HG03521 (cell line): ENCODE measurements at regions not wholly inside any gene's neighbourhood (a gene's known extent, or its start where the extent isn't known, plus 50 kb on each side); places are given as distances from the start of the nearest gene placed in this dataset.

Experiments
- ATAC-seq: cut with Tn5 transposase; IDR thresholded peaks from one replicate; pipeline ENCODE4 v1.9.1; 2021; ENCODE audit warnings: mild to moderate bottlenecking, moderate library complexity; ENCODE audit not compliant: unreplicated experiment

- no peak for ATAC-seq
Measured at GRCh38 chr2:4551691-4552474, 848.5 kb downstream of the DCDC2C start.

- no peak for ATAC-seq
Measured at GRCh38 chr2:4553241-4553640, 849.9 kb downstream of the DCDC2C start.

GRCh38 chr2:4556135-4556896 is 852.9 kb downstream of the DCDC2C start:
- ATAC-seq: no peak

GRCh38 chr2:4561196-4561595 is 857.8 kb downstream of the DCDC2C start:
- ATAC-seq: no peak

GRCh38 chr2:4576075-4576474 is 872.7 kb downstream of the DCDC2C start:
- ATAC-seq: no peak

GRCh38 chr2:4579977-4580376 is 876.6 kb downstream of the DCDC2C start:
- no peak for ATAC-seq

- ATAC-seq: no peak
Measured at GRCh38 chr2:4585057-4585635, 881.8 kb downstream of the DCDC2C start.

GRCh38 chr2:4588606-4589005 is 885.2 kb downstream of the DCDC2C start:
- no peak for ATAC-seq

- no peak for ATAC-seq
Measured at GRCh38 chr2:4591261-4591660, 887.9 kb downstream of the DCDC2C start.

- no peak for ATAC-seq
Measured at GRCh38 chr2:4597400-4597799, 894.0 kb downstream of the DCDC2C start.

GRCh38 chr2:4604767-4605166 is 901.4 kb downstream of the DCDC2C start:
- no peak for ATAC-seq

GRCh38 chr2:4618141-4618540 is 914.8 kb downstream of the DCDC2C start:
- no peak for ATAC-seq

GRCh38 chr2:4618630-4619228 is 915.4 kb downstream of the DCDC2C start:
- ATAC-seq: no peak

- no peak for ATAC-seq
Measured at GRCh38 chr2:4628998-4629501, 925.7 kb downstream of the DCDC2C start.

- ATAC-seq: no peak
Measured at GRCh38 chr2:4635289-4635688, 931.9 kb downstream of the DCDC2C start.

GRCh38 chr2:4653991-4654390 is 950.6 kb downstream of the DCDC2C start:
- ATAC-seq: no peak

- no peak for ATAC-seq
Measured at GRCh38 chr2:4656326-4656725, 953.0 kb downstream of the DCDC2C start.

GRCh38 chr2:4662161-4662779 is 958.9 kb downstream of the DCDC2C start:
- ATAC-seq: no peak

- ATAC-seq: no peak
Measured at GRCh38 chr2:4668381-4668780, 965.0 kb downstream of the DCDC2C start.

GRCh38 chr2:4670331-4670730 is 967.0 kb downstream of the DCDC2C start:
- no peak for ATAC-seq

GRCh38 chr2:4673025-4673489 is 969.7 kb downstream of the DCDC2C start:
- no peak for ATAC-seq
